C4-2B (cell line): ENCODE measurements at regions not wholly inside any gene's neighbourhood (a gene's known extent, or its start where the extent isn't known, plus 50 kb on each side); places are given as distances from the start of the nearest gene placed in this dataset.

ENCODE experiments used
- H3K27ac ChIP-seq: fragments of 450-650 bp; 2 replicates; pipeline ENCODE4 v1.5.1; 2017
- CTCF ChIP-seq: fragments of 450-650 bp; conservative IDR thresholded peaks from 2 replicates; pipeline ENCODE4 v1.5.1; 2017; ENCODE audit warnings: mild to moderate bottlenecking
- ZFX ChIP-seq: fragments of 450-650 bp; IDR thresholded peaks from 2 replicates; pipeline ENCODE4 v1.6.1; 2017

- H3K27ac ChIP-seq, result no peak overlapping the region
- TF ChIP-seq CTCF (no peak), ZFX (no peak)
Measured at GRCh38 chr20:4556781-4557180, 129.5 kb upstream of the PRNP start.

GRCh38 chr20:4555188-4555890 lies 130.9 kb upstream of the PRNP start:
- no peak overlapping the region for H3K27ac ChIP-seq
- TF ChIP-seq ZFX, result no peak
- TF ChIP-seq CTCF, result no peak

- H3K27ac ChIP-seq, result no peak overlapping the region
- TF ChIP-seq CTCF, result no peak
- TF ChIP-seq ZFX, result no peak
Measured at GRCh38 chr20:4554346-4554745, 131.9 kb upstream of the PRNP start.

- no peak overlapping the region for H3K27ac ChIP-seq
- TF ChIP-seq CTCF (no peak), ZFX (no peak)
Measured at GRCh38 chr20:4552075-4552640, 134.1 kb upstream of the PRNP start.

- TF ChIP-seq ZFX (no peak), CTCF (no peak)
- no peak overlapping the region for H3K27ac ChIP-seq
Measured at GRCh38 chr20:4550740-4551139, 135.5 kb upstream of the PRNP start.

- TF ChIP-seq CTCF, result no peak
- no peak for TF ChIP-seq ZFX
- no peak overlapping the region for H3K27ac ChIP-seq
Measured at GRCh38 chr20:4549711-4550259, 136.5 kb upstream of the PRNP start.

GRCh38 chr20:4548552-4548951 lies 137.7 kb upstream of the PRNP start:
- TF ChIP-seq CTCF, result no peak
- TF ChIP-seq ZFX, result no peak
- H3K27ac ChIP-seq, result no peak overlapping the region
